HCT116 (cell line): ENCODE measurements at regions not wholly inside any gene's neighbourhood (a gene's known extent, or its start where the extent isn't known, plus 50 kb on each side); places are given as distances from the start of the nearest gene placed in this dataset.

Source experiments
- CBX3 ChIP-seq: IDR thresholded peaks from 2 replicates; pipeline ENCODE4 v1.6.1; 2012; ENCODE audit warnings: low read depth
- CEBPB ChIP-seq: IDR thresholded peaks from 2 replicates; pipeline ENCODE4 v1.6.1; 2012; ENCODE audit warnings: low read depth
- CTCF ChIP-seq, 3 experiments: fragments of 200-600 bp in 1 of 3; sonication (generic) in 1 of 3; IDR thresholded peaks in 2 of 3; conservative IDR thresholded peaks in 1 of 3; 2 replicates each; pipeline ENCODE4 v1.5.1; 2012 to 2017; ENCODE audit warnings: low read depth in 2 of 3, low read length in 2 of 3, antibody characterized with exemption in 1 of 3, borderline replicate concordance in 1 of 3, control low read depth in 1 of 3, mild to moderate bottlenecking in 1 of 3, mixed read lengths in 1 of 3, mixed run types in 1 of 3, moderate library complexity in 1 of 3; ENCODE audit not compliant: insufficient read depth in 1 of 3
- EZH2 ChIP-seq: fragments of 200-600 bp; sonication (generic); IDR thresholded peaks from 2 replicates; pipeline ENCODE4 v1.6.1; 2017; ENCODE audit warnings: antibody characterized with exemption, mixed run types
- EZH2phosphoT487 ChIP-seq: fragments of 200-600 bp; IDR thresholded peaks from 2 replicates; pipeline ENCODE4 v1.6.1; 2018; ENCODE audit warnings: antibody characterized with exemption, borderline replicate concordance
- MAX ChIP-seq: IDR thresholded peaks from 2 replicates; pipeline ENCODE4 v1.6.1; 2012
- POLR2A ChIP-seq: IDR thresholded peaks from 2 replicates; pipeline ENCODE4 v1.7.0; 2011; ENCODE audit warnings: borderline replicate concordance; ENCODE audit not compliant: insufficient read depth, insufficient read length; ENCODE audit errors: extremely low read depth
- POLR2AphosphoS5 ChIP-seq: IDR thresholded peaks from 2 replicates; pipeline ENCODE4 v1.6.1; 2011; ENCODE audit warnings: mild to moderate bottlenecking, low read depth, low read length, moderate library complexity
- RAD21 ChIP-seq: IDR thresholded peaks from 2 replicates; pipeline ENCODE4 v1.6.1; 2012; ENCODE audit warnings: low read depth, mild to moderate bottlenecking
- REST ChIP-seq: IDR thresholded peaks from 2 replicates; pipeline ENCODE4 v1.6.1; 2012; ENCODE audit warnings: low read depth
- SIN3A ChIP-seq: IDR thresholded peaks from 2 replicates; pipeline ENCODE4 v1.6.1; 2012; ENCODE audit warnings: low read depth
- SP1 ChIP-seq: IDR thresholded peaks from 2 replicates; pipeline ENCODE4 v1.6.1; 2012; ENCODE audit warnings: low read depth
- TCF7L2 ChIP-seq: IDR thresholded peaks from 2 replicates; pipeline ENCODE4 v1.7.0; 2011; ENCODE audit warnings: borderline replicate concordance, inconsistent platforms; ENCODE audit not compliant: insufficient read depth, insufficient read length; ENCODE audit errors: extremely low read depth
- YY1 ChIP-seq: IDR thresholded peaks from 2 replicates; pipeline ENCODE4 v1.6.1; 2011; ENCODE audit warnings: low read length, low read depth, moderate library complexity, mild to moderate bottlenecking; ENCODE audit not compliant: insufficient replicate concordance; ENCODE audit errors: extremely low read depth

GRCh38 chr16:87054154-87054553 lies 263.0 kb downstream of the C16orf95 start:
- TF ChIP-seq EZH2phosphoT487 (no peak), RAD21 (no peak), CTCF (IDR thresholded peaks at IDR 0.05 in 2 of 3, conservative IDR thresholded peaks at IDR 0.05 in 1 of 3; ENCODE audit: borderline replicate concordance in 1 of 3, insufficient read depth in 1 of 3, low read depth in 2 of 3, low read length in 2 of 3) (no peak), POLR2AphosphoS5 (no peak), CBX3 (no peak), POLR2A (no peak), REST (no peak), YY1 (no peak), MAX (no peak), EZH2 (no peak), SIN3A (no peak), TCF7L2 (no peak), SP1 (no peak), CEBPB (no peak)
